K562 (cell line): ENCODE measurements at regions not wholly inside any gene's neighbourhood (a gene's known extent, or its start where the extent isn't known, plus 50 kb on each side); places are given as distances from the start of the nearest gene placed in this dataset.

Source experiments
- CSDE1 ChIP-seq, 2 experiments: fragments of 450-650 bp; IDR thresholded peaks; 2 replicates each; pipeline ENCODE4 v1.6.1; 2016; ENCODE audit warnings: mild to moderate bottlenecking in 1 of 2
- EHMT2 ChIP-seq: fragments of 450-650 bp; IDR thresholded peaks from 2 replicates; pipeline ENCODE4 v1.6.1; 2018; ENCODE audit warnings: antibody characterized with exemption
- KLF10 ChIP-seq: fragments of 250-450 bp; sonication (Bioruptor Pico); IDR thresholded peaks from 2 replicates; pipeline ENCODE4 v1.6.1; 2021; ENCODE audit warnings: matching md5 sums
- NKRF ChIP-seq: fragments of 450-650 bp; IDR thresholded peaks from 2 replicates; pipeline ENCODE4 v1.6.1; 2016; ENCODE audit warnings: borderline replicate concordance
- PKNOX1 ChIP-seq: fragments of 450-650 bp; IDR thresholded peaks from 2 replicates; pipeline ENCODE4 v1.6.1; 2016
- TFE3 ChIP-seq: fragments of 450-650 bp; formaldehyde crosslinking; IDR thresholded peaks from 2 replicates; pipeline ENCODE4 v1.4.0; 2020; ENCODE audit warnings: mild to moderate bottlenecking, mixed read lengths
- ZNF217 ChIP-seq: sonication (generic); formaldehyde crosslinking; IDR thresholded peaks from 2 replicates; pipeline ENCODE4 v1.8.0; 2022; ENCODE audit warnings: mild to moderate bottlenecking, missing genetic modification reagents
- ZNF583 ChIP-seq: fragments of 250-450 bp; sonication (Bioruptor Pico); IDR thresholded peaks from 2 replicates; pipeline ENCODE4 v1.4.0; 2020
- TF ChIP-seq, protein P1 (sequence below): fragments of 450-650 bp; IDR thresholded peaks from 2 replicates; pipeline ENCODE4 v1.6.1; 2016; ENCODE audit warnings: antibody characterized with exemption
- TF ChIP-seq, protein P2 (sequence below): fragments of 450-650 bp; IDR thresholded peaks from 2 replicates; pipeline ENCODE4 v1.7.0; 2016; ENCODE audit warnings: borderline replicate concordance
- TF ChIP-seq, protein P3 (sequence below): fragments of 250-450 bp; sonication (Bioruptor Pico); IDR thresholded peaks from 2 replicates; pipeline ENCODE4 v1.5.0; 2022; ENCODE audit warnings: mild to moderate bottlenecking

DNA sequence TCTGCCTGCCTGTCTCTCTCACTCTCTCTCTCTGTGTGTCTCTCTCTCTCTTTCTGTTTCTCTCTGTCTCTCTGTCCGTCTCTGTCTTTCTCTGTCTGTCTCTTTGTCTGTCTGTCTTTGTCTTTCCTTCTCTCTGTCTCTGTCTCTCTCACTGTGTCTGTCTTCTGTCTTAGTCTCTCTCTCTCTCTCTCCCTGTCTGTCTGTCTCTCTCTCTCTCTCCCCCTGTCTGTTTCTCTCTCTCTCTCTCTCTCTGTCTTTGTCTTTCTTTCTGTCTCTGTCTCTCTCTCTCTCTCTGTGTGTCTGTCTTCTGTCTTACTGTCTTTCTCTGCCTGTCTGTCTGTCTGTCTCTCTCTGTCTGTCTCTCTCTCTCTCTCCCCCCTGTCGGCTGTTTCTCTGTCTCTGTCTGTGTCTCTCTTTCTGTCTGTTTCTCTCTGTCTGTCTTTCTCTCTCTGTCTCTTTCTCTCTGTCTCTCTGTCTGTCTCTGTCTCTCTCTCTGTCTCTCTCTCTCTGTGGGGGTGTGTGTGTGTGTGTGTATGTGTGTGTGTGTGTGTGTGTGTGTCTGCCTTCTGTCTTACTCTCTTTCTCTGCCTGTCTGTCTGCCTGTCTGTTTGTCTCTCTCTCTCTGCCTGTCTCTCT is 2101.3 kb upstream of the TPTE start (continued):
- TF ChIP-seq PKNOX1 (peak; percentile 35; the same call in 1 of the 2 replicates), ZNF217 (CRISPR knock-in tag) (0 out of 2 replicates have a peak, but pooled peaks have one; percentile 63), NKRF (peak; percentile 79), ZNF583 (CRISPR knock-in tag) (peak; percentile 87; the same call in 1 of the 2 replicates), CSDE1 (IDR thresholded peaks at IDR 0.05) (peak in 1 of 2 experiments; percentile 60; a peak in 1 of 4 replicates), TFE3 (peak; percentile 51), KLF10 (CRISPR knock-in tag) (peak; percentile 17), EHMT2 (peak; percentile 95)
- TF ChIP-seq, protein P1, sequence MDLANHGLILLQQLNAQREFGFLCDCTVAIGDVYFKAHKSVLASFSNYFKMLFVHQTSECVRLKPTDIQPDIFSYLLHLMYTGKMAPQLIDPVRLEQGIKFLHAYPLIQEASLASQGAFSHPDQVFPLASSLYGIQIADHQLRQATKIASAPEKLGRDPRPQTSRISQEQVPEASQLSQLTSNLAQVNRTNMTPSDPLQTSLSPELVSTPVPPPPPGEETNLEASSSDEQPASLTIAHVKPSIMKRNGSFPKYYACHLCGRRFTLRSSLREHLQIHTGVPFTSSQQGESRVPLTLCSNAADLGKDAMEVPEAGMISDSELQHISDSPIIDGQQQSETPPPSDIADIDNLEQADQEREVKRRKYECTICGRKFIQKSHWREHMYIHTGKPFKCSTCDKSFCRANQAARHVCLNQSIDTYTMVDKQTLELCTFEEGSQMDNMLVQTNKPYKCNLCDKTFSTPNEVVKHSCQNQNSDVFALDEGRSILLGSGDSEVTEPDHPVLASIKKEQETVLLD, result peak; percentile 58; the same call in 1 of the 2 replicates
- TF ChIP-seq, protein P2, sequence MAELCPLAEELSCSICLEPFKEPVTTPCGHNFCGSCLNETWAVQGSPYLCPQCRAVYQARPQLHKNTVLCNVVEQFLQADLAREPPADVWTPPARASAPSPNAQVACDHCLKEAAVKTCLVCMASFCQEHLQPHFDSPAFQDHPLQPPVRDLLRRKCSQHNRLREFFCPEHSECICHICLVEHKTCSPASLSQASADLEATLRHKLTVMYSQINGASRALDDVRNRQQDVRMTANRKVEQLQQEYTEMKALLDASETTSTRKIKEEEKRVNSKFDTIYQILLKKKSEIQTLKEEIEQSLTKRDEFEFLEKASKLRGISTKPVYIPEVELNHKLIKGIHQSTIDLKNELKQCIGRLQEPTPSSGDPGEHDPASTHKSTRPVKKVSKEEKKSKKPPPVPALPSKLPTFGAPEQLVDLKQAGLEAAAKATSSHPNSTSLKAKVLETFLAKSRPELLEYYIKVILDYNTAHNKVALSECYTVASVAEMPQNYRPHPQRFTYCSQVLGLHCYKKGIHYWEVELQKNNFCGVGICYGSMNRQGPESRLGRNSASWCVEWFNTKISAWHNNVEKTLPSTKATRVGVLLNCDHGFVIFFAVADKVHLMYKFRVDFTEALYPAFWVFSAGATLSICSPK, result 0 out of 2 replicates have a peak, but pooled peaks have one; percentile 68
- TF ChIP-seq, protein P3, sequence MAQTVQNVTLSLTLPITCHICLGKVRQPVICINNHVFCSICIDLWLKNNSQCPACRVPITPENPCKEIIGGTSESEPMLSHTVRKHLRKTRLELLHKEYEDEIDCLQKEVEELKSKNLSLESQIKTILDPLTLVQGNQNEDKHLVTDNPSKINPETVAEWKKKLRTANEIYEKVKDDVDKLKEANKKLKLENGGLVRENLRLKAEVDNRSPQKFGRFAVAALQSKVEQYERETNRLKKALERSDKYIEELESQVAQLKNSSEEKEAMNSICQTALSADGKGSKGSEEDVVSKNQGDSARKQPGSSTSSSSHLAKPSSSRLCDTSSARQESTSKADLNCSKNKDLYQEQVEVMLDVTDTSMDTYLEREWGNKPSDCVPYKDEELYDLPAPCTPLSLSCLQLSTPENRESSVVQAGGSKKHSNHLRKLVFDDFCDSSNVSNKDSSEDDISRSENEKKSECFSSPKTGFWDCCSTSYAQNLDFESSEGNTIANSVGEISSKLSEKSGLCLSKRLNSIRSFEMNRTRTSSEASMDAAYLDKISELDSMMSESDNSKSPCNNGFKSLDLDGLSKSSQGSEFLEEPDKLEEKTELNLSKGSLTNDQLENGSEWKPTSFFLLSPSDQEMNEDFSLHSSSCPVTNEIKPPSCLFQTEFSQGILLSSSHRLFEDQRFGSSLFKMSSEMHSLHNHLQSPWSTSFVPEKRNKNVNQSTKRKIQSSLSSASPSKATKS (CRISPR knock-in tag), result peak; percentile 92; the same call in 1 of the 2 replicates
